Upper lobe of left lung (tissue), 4 donors: ENCODE measurements at regions not wholly inside any gene's neighbourhood (a gene's known extent, or its start where the extent isn't known, plus 50 kb on each side); places are given as distances from the start of the nearest gene placed in this dataset.

Experiments used
- EP300 ChIP-seq, 4 donors: sonication (generic); formaldehyde crosslinking; IDR thresholded peaks; one replicate each; pipeline ENCODE4 v1.5.1; 2017; ENCODE audit warnings: antibody characterized with exemption in 4 of 4, control low read depth in 2 of 4
- POLR2A ChIP-seq, 4 donors: fragments of 450-650 bp; IDR thresholded peaks; one replicate each; pipeline ENCODE4 v1.5.1; 2016 to 2017; ENCODE audit warnings: antibody characterized with exemption in 4 of 4, mild to moderate bottlenecking in 2 of 4
- POLR2AphosphoS5 ChIP-seq, 2 donors: sonication (generic); formaldehyde crosslinking; IDR thresholded peaks; one replicate each; pipeline ENCODE4 v1.5.1; 2017; ENCODE audit warnings: antibody characterized with exemption in 2 of 2
- TF ChIP-seq, protein P1 (sequence below), 6 experiments: fragments of 450-650 bp in 4 of 6; fragments of 200-600 bp in 2 of 6; sonication (generic) in 2 of 6; IDR thresholded peaks; one replicate each; pipeline ENCODE4 v1.5.1; 2016 to 2019; ENCODE audit warnings: antibody characterized with exemption in 6 of 6

DNA sequence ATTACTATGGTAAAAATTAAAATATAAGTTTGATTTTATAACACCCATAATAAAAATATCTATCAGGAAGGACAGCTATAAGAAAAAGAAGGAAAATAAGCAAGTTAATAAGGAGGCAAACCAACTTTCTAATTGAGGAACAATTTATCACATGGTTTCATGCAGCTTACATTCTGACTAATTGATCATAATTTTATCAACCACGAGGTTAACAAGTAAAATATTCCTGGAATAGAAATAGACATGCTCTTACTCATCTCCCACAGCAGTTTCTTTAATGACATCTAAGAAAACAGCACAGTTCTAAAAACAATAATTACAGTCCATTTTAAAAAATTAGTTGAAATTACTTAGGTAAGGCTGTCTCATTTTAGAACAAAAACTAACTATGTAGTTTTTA lies 130.8 kb upstream of the KRR1 start:
- TF ChIP-seq POLR2AphosphoS5 (IDR thresholded peaks at IDR 0.05) (no peak), POLR2A (IDR thresholded peaks at IDR 0.05) (no peak), EP300 (IDR thresholded peaks at IDR 0.05) (no peak)
- TF ChIP-seq, protein P1, sequence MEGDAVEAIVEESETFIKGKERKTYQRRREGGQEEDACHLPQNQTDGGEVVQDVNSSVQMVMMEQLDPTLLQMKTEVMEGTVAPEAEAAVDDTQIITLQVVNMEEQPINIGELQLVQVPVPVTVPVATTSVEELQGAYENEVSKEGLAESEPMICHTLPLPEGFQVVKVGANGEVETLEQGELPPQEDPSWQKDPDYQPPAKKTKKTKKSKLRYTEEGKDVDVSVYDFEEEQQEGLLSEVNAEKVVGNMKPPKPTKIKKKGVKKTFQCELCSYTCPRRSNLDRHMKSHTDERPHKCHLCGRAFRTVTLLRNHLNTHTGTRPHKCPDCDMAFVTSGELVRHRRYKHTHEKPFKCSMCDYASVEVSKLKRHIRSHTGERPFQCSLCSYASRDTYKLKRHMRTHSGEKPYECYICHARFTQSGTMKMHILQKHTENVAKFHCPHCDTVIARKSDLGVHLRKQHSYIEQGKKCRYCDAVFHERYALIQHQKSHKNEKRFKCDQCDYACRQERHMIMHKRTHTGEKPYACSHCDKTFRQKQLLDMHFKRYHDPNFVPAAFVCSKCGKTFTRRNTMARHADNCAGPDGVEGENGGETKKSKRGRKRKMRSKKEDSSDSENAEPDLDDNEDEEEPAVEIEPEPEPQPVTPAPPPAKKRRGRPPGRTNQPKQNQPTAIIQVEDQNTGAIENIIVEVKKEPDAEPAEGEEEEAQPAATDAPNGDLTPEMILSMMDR (IDR thresholded peaks at IDR 0.05), result no peak
